ENCODE measurements at regions not wholly inside any gene's neighbourhood (a gene's known extent, or its start where the extent isn't known, plus 50 kb on each side); places are given as distances from the start of the nearest gene placed in this dataset.

DNA sequence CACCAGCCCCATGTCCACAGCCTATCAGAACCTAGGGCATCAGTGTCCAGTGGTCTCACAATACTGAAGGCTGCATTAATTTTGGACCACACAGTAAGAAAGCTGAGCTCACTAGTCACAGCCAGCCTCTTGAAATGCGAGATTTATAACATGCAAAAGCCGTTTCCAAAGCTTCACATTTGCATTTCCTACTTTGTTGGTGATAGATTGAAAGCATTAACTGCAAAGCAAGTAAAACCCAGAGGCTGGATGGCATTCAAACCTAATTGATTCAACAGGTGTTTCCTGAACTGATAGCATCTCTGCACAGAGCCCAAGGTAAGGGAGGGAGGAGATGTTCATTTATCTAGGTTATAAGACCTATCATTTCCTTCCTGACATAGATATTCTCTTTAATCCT is 410.1 kb downstream of the OMA1 start:
- H3K9ac ChIP-seq (ENCODE audit: low read length), result no peak overlapping the region
- no peak overlapping the region for H2AFZ ChIP-seq (ENCODE audit: low read depth, low read length, poor library complexity, severe bottlenecking)
- H3K4me2 ChIP-seq (ENCODE audit: low read length), result no peak overlapping the region
- no peaks in the 10 kb centered on the region for H3K4me1 ChIP-seq (ENCODE audit: control insufficient read depth in 1 of 2, insufficient read depth in 2 of 2, low read length in 2 of 2)
- no peaks in the 10 kb centered on the region for H3K9me2 ChIP-seq (ENCODE audit: insufficient read depth)
- intact Hi-C loops (cut with micrococcal nuclease), result no loop called here
- CTCF ChIA-PET, result no interaction called here
- POLR2A ChIA-PET, result no interaction called here
- BruUV-seq (replicated peaks), result no TSS peak
- no peak overlapping the region for H3K4me3 ChIP-seq (replicated peaks in 1 of 2; ENCODE audit: low read depth in 1 of 2, low read length in 2 of 2)
- no peaks in the 10 kb centered on the region for H4K20me1 ChIP-seq (ENCODE audit: insufficient read depth)
- no peaks in the 10 kb centered on the region for H3K36me3 ChIP-seq (ENCODE audit: control insufficient read depth in 1 of 2, insufficient read depth in 2 of 2, low read length in 2 of 2)
- ATAC-seq (no peak), DNase-seq (ENCODE audit: low read depth, low spot score) (no peak)
- no peaks in the 10 kb centered on the region for H3K9me3 ChIP-seq (ENCODE audit: control insufficient read depth in 1 of 2, insufficient read depth in 1 of 2, low read depth in 1 of 2, low read length in 2 of 2)
- H3K79me2 ChIP-seq (ENCODE audit: insufficient read depth, low read length), result no peaks in the 10 kb centered on the region
- RAD21 ChIA-PET (ENCODE audit: low non-redundant PET in 1 of 2, low total read pairs in 2 of 2, uncharacterized antibody in 2 of 2, unreplicated experiment in 2 of 2), result no interaction called here
- no peak for TF ChIP-seq YY1 (IDR thresholded peaks at IDR 0.05; ENCODE audit: extremely low read depth, insufficient replicate concordance, low read depth, low read length)
- no peak for TF ChIP-seq EGR1 (IDR thresholded peaks at IDR 0.05; ENCODE audit: low read depth)
- TF ChIP-seq SRF (IDR thresholded peaks at IDR 0.05; ENCODE audit: low read depth), result no peak
- TF ChIP-seq CEBPB (IDR thresholded peaks at IDR 0.05; ENCODE audit: low read depth), result no peak
- TF ChIP-seq JUND (IDR thresholded peaks at IDR 0.05), result no peak
- TF ChIP-seq ELF1 (IDR thresholded peaks at IDR 0.05; ENCODE audit: borderline replicate concordance, low read depth), result no peak
- TF ChIP-seq ZNF274 (IDR thresholded peaks at IDR 0.05; ENCODE audit: low read depth, low read length), result no peak
- TF ChIP-seq EZH2 (IDR thresholded peaks at IDR 0.05), result no peak
- no peak for TF ChIP-seq RAD21 (IDR thresholded peaks at IDR 0.05; ENCODE audit: low read depth)
- TF ChIP-seq SIN3A (IDR thresholded peaks at IDR 0.05; ENCODE audit: low read depth), result no peak
- TF ChIP-seq, protein P1, sequence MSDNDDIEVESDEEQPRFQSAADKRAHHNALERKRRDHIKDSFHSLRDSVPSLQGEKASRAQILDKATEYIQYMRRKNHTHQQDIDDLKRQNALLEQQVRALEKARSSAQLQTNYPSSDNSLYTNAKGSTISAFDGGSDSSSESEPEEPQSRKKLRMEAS (IDR thresholded peaks at IDR 0.05), result no peak
- no peak for TF ChIP-seq EZH2phosphoT487 (IDR thresholded peaks at IDR 0.05; ENCODE audit: borderline replicate concordance)
- TF ChIP-seq POLR2AphosphoS5 (IDR thresholded peaks at IDR 0.05; ENCODE audit: low read depth, low read length), result no peak
- no peak for TF ChIP-seq ATF3 (IDR thresholded peaks at IDR 0.05)
- TF ChIP-seq ZFX (IDR thresholded peaks at IDR 0.05), result no peak
- no peak overlapping the region for H3K27ac ChIP-seq (ENCODE audit: low read depth, low read length)
- no peaks in the 10 kb centered on the region for H3K27me3 ChIP-seq (ENCODE audit: insufficient read depth, low read length)
